SK-N-SH treated with all-trans-retinoic acid at 6 μM for 48 hours (cell line): ENCODE measurements at regions not wholly inside any gene's neighbourhood (a gene's known extent, or its start where the extent isn't known, plus 50 kb on each side); places are given as distances from the start of the nearest gene placed in this dataset.

ENCODE experiments used
- ATAC-seq: fragments of 200-7000 bp; cut with Tn5 transposase; 3 replicates; pipeline ENCODE4 v1.9.1; 2020; ENCODE audit warnings: mild to moderate bottlenecking, moderate library complexity
- BACH2 ChIP-seq: fragments of 250-450 bp; sonication (Bioruptor Pico); IDR thresholded peaks from 2 replicates; pipeline ENCODE4 v1.9.0; 2021; ENCODE audit warnings: mild to moderate bottlenecking, borderline replicate concordance
- ESRRG ChIP-seq: fragments of 250-450 bp; sonication (Bioruptor Pico); IDR thresholded peaks from 2 replicates; pipeline ENCODE4 v1.6.1; 2021; ENCODE audit warnings: mild to moderate bottlenecking
- ISL1 ChIP-seq: fragments of 250-450 bp; sonication (Bioruptor Pico); IDR thresholded peaks from 2 replicates; pipeline ENCODE4 v2.1.2; 2022; ENCODE audit warnings: mild to moderate bottlenecking, moderate library complexity
- OSR1 ChIP-seq: fragments of 250-450 bp; sonication (Bioruptor Pico); IDR thresholded peaks from 2 replicates; pipeline ENCODE4 v1.8.0; 2022; ENCODE audit warnings: moderate library complexity, mild to moderate bottlenecking, inconsistent platforms
- PPARA ChIP-seq: fragments of 250-450 bp; sonication (Bioruptor Pico); IDR thresholded peaks from 2 replicates; pipeline ENCODE4 v1.5.0; 2020; ENCODE audit warnings: mild to moderate bottlenecking, borderline replicate concordance
- RARB ChIP-seq: fragments of 250-450 bp; sonication (Bioruptor Pico); IDR thresholded peaks from 2 replicates; pipeline ENCODE4 v1.8.0; 2021; ENCODE audit warnings: mild to moderate bottlenecking, moderate library complexity
- SNAI2 ChIP-seq: fragments of 250-450 bp; sonication (Bioruptor Pico); IDR thresholded peaks from 2 replicates; pipeline ENCODE4 v1.5.0; 2020; ENCODE audit warnings: mild to moderate bottlenecking, moderate library complexity
- ZC3H10 ChIP-seq: fragments of 250-450 bp; sonication (Bioruptor Pico); IDR thresholded peaks from 2 replicates; pipeline ENCODE4 v1.5.1; 2021; ENCODE audit warnings: mild to moderate bottlenecking, moderate library complexity
- ZFP30 ChIP-seq: fragments of 450-650 bp; formaldehyde crosslinking; IDR thresholded peaks from 2 replicates; pipeline ENCODE4 v1.5.0; 2022; ENCODE audit warnings: mild to moderate bottlenecking, moderate library complexity
- ZNF565 ChIP-seq: fragments of 450-650 bp; formaldehyde crosslinking; conservative IDR thresholded peaks from 2 replicates; pipeline ENCODE4 v1.5.0; 2020; ENCODE audit warnings: low read depth, mild to moderate bottlenecking, moderate library complexity
- ZNF70 ChIP-seq: fragments of 450-650 bp; formaldehyde crosslinking; IDR thresholded peaks from 2 replicates; pipeline ENCODE4 v1.5.0; 2020; ENCODE audit warnings: mild to moderate bottlenecking, moderate library complexity
- ZNF8 ChIP-seq: fragments of 450-650 bp; formaldehyde crosslinking; IDR thresholded peaks from 2 replicates; pipeline ENCODE4 v1.5.0; 2020; ENCODE audit warnings: mild to moderate bottlenecking, moderate library complexity
- TF ChIP-seq, protein P1 (sequence below): fragments of 250-450 bp; sonication (Bioruptor Pico); IDR thresholded peaks from 2 replicates; pipeline ENCODE4 v1.5.0; 2020; ENCODE audit warnings: mild to moderate bottlenecking, moderate library complexity
- TF ChIP-seq, protein P2 (sequence below): fragments of 250-450 bp; sonication (Bioruptor Pico); IDR thresholded peaks from 2 replicates; pipeline ENCODE4 v1.8.0; 2020; ENCODE audit warnings: mild to moderate bottlenecking, moderate library complexity, borderline replicate concordance

GRCh38 chr16:85333744-85334640 lies 221.7 kb upstream of the CIBAR2 start (continued):
- TF ChIP-seq, protein P1, sequence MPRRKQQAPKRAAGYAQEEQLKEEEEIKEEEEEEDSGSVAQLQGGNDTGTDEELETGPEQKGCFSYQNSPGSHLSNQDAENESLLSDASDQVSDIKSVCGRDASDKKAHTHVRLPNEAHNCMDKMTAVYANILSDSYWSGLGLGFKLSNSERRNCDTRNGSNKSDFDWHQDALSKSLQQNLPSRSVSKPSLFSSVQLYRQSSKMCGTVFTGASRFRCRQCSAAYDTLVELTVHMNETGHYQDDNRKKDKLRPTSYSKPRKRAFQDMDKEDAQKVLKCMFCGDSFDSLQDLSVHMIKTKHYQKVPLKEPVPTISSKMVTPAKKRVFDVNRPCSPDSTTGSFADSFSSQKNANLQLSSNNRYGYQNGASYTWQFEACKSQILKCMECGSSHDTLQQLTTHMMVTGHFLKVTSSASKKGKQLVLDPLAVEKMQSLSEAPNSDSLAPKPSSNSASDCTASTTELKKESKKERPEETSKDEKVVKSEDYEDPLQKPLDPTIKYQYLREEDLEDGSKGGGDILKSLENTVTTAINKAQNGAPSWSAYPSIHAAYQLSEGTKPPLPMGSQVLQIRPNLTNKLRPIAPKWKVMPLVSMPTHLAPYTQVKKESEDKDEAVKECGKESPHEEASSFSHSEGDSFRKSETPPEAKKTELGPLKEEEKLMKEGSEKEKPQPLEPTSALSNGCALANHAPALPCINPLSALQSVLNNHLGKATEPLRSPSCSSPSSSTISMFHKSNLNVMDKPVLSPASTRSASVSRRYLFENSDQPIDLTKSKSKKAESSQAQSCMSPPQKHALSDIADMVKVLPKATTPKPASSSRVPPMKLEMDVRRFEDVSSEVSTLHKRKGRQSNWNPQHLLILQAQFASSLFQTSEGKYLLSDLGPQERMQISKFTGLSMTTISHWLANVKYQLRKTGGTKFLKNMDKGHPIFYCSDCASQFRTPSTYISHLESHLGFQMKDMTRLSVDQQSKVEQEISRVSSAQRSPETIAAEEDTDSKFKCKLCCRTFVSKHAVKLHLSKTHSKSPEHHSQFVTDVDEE (CRISPR knock-in tag), result no peak
- TF ChIP-seq ZC3H10, result no peak
- no peak for TF ChIP-seq ESRRG
- TF ChIP-seq PPARA (CRISPR knock-in tag), result no peak
- TF ChIP-seq SNAI2, result no peak
- no peak for TF ChIP-seq ZFP30 (CRISPR knock-in tag)
- no peak for TF ChIP-seq ISL1 (CRISPR knock-in tag)
- no peak for TF ChIP-seq ZNF565 (CRISPR knock-in tag)
- TF ChIP-seq, all 23 proteins: peak for 0

GRCh38 chr16:85334718-85335583 lies 222.7 kb upstream of the CIBAR2 start:
- no peak for ATAC-seq

DNA sequence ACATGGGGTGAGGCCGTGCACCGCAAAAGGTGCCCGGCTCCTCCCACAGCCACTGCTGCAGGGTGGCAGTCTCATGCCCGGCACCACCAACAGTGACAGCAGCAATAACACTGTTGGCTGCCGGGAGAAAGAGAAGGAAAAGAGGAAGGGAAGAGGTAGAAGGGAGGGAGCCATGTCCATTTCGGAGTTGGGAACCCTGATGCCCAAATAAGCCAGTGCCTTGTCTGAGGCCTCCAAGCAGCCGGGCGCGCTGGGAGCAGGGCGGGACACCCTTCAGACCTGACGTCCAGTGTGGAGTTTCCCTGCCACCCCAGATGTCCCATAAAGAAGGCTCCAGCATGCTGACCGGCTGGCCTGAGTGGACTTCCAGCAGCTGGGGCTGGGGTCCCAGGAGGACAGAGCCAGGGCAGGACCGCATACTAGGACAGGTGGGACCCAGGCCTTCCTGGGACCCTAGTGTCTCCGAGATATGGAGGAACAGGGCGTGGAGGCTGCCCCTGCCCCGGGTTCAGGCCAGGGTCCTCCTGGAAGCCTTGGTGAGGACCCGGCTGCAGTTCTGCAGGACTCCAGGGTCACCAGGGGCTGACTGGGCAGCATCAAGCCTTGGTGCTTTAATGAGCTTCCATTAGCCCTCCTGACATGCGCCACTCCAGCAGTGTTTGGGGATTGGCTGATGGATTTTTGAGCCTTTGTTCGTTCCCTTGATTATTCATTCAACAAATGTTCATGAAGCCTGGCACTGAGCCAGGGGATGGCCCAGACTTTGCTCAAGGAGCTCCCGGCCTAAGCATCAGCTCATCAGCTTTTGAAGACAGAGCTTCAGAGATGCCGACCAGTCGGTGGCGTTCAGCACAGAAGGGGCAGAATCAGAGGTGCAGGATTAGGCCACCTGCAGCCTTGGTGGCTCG lies 223.6 kb upstream of the CIBAR2 start:
- TF ChIP-seq, protein P1 (CRISPR knock-in tag), result no peak
- no peak for TF ChIP-seq OSR1 (CRISPR knock-in tag)
- no peak for ATAC-seq

More at GRCh38 chr16:85334718-85335583, 222.7 kb upstream of the CIBAR2 start:
- no peak for TF ChIP-seq ESRRG
- no peak for TF ChIP-seq ISL1 (CRISPR knock-in tag)
- TF ChIP-seq ZFP30 (CRISPR knock-in tag), result no peak
- TF ChIP-seq, protein P2, sequence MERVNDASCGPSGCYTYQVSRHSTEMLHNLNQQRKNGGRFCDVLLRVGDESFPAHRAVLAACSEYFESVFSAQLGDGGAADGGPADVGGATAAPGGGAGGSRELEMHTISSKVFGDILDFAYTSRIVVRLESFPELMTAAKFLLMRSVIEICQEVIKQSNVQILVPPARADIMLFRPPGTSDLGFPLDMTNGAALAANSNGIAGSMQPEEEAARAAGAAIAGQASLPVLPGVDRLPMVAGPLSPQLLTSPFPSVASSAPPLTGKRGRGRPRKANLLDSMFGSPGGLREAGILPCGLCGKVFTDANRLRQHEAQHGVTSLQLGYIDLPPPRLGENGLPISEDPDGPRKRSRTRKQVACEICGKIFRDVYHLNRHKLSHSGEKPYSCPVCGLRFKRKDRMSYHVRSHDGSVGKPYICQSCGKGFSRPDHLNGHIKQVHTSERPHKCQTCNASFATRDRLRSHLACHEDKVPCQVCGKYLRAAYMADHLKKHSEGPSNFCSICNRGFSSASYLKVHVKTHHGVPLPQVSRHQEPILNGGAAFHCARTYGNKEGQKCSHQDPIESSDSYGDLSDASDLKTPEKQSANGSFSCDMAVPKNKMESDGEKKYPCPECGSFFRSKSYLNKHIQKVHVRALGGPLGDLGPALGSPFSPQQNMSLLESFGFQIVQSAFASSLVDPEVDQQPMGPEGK (CRISPR knock-in tag), result no peak
- TF ChIP-seq SNAI2, result no peak
- no peak for TF ChIP-seq RARB (CRISPR knock-in tag)
- TF ChIP-seq, protein P1 (CRISPR knock-in tag), result no peak
- TF ChIP-seq PPARA (CRISPR knock-in tag), result no peak
- TF ChIP-seq BACH2 (CRISPR knock-in tag), result no peak
- no peak for TF ChIP-seq ZNF8 (CRISPR knock-in tag)
- no peak for TF ChIP-seq ZNF70 (CRISPR knock-in tag)
- TF ChIP-seq ZNF565 (CRISPR knock-in tag), result no peak
- TF ChIP-seq, all 23 proteins: peak for 0
